K562 (cell line): ENCODE measurements at regions not wholly inside any gene's neighbourhood (a gene's known extent, or its start where the extent isn't known, plus 50 kb on each side); places are given as distances from the start of the nearest gene placed in this dataset.
A peak's percentile ranks its signal among the peaks of the same experiment; 100 is the strongest.

Experiments used
- ATF3 ChIP-seq, 2 experiments: fragments of 450-650 bp in 1 of 2; sonication (generic) in 1 of 2; formaldehyde crosslinking in 1 of 2; IDR thresholded peaks in 1 of 2; conservative IDR thresholded peaks in 1 of 2; 2 replicates each; pipeline versions ENCODE4 v1.6.1 to v1.8.1; 2016 to 2023; ENCODE audit warnings: mild to moderate bottlenecking in 2 of 2, moderate library complexity in 2 of 2, inconsistent platforms in 1 of 2, missing genetic modification reagents in 1 of 2
- CREM ChIP-seq: IDR thresholded peaks from 2 replicates; pipeline ENCODE4 v1.6.1; 2014; ENCODE audit warnings: antibody characterized with exemption, low read depth
- FUS ChIP-seq: fragments of 200-400 bp; formaldehyde crosslinking; optimal IDR thresholded peaks from 2 replicates; pipeline ENCODE3; 2017; ENCODE audit warnings: low read depth, low read length
- HDAC1 ChIP-seq, 2 experiments: fragments of 450-650 bp; IDR thresholded peaks; 2 replicates each; pipeline ENCODE4 v1.6.1; 2016 to 2017; ENCODE audit warnings: inconsistent platforms in 1 of 2, mild to moderate bottlenecking in 1 of 2, moderate library complexity in 1 of 2
- ILF3 ChIP-seq: fragments of 450-650 bp; IDR thresholded peaks from 2 replicates; pipeline ENCODE4 v1.6.1; 2018; ENCODE audit warnings: antibody characterized with exemption, mild to moderate bottlenecking, moderate library complexity, borderline replicate concordance
- IRF1 ChIP-seq: sonication (generic); formaldehyde crosslinking; IDR thresholded peaks from 2 replicates; pipeline ENCODE4 v1.8.0; 2022; ENCODE audit warnings: missing genetic modification reagents, mild to moderate bottlenecking, borderline replicate concordance
- POLR2AphosphoS5 ChIP-seq: IDR thresholded peaks from 2 replicates; pipeline ENCODE4 v1.6.1; 2011; ENCODE audit warnings: mild to moderate bottlenecking, low read depth, low read length, moderate library complexity; ENCODE audit not compliant: control insufficient read depth, insufficient read depth
- PURB ChIP-seq: sonication (generic); formaldehyde crosslinking; IDR thresholded peaks from 2 replicates; pipeline ENCODE4 v1.9.0; 2021; ENCODE audit warnings: low read depth, mild to moderate bottlenecking, missing genetic modification reagents
- PYGO2 ChIP-seq: fragments of 450-650 bp; IDR thresholded peaks from 2 replicates; pipeline ENCODE4 v1.6.1; 2016; ENCODE audit warnings: mild to moderate bottlenecking, missing genetic modification characterization, moderate library complexity, missing compliant biosample characterization
- RBM15 ChIP-seq: fragments of 200-400 bp; formaldehyde crosslinking; IDR thresholded peaks from 2 replicates; pipeline ENCODE4 v1.6.1; 2018; ENCODE audit warnings: mild to moderate bottlenecking, low read length, moderate library complexity; ENCODE audit not compliant: insufficient read depth
- ZBTB2 ChIP-seq: fragments of 450-650 bp; IDR thresholded peaks from 2 replicates; pipeline ENCODE4 v1.6.1; 2016; ENCODE audit warnings: antibody characterized with exemption
- TF ChIP-seq, protein P1 (sequence below): sonication (generic); formaldehyde crosslinking; IDR thresholded peaks from 2 replicates; pipeline ENCODE4 v1.8.0; 2023; ENCODE audit warnings: missing genetic modification reagents, mild to moderate bottlenecking, borderline replicate concordance
- TF ChIP-seq, protein P2 (sequence below): fragments of 250-450 bp; sonication (Bioruptor Pico); IDR thresholded peaks from 2 replicates; pipeline ENCODE4 v1.4.0; 2020; ENCODE audit warnings: mild to moderate bottlenecking, moderate library complexity

GRCh38 chr12:113649256-113649830 lies 177.7 kb upstream of the LHX5 start (continued):
- TF ChIP-seq, protein P1, sequence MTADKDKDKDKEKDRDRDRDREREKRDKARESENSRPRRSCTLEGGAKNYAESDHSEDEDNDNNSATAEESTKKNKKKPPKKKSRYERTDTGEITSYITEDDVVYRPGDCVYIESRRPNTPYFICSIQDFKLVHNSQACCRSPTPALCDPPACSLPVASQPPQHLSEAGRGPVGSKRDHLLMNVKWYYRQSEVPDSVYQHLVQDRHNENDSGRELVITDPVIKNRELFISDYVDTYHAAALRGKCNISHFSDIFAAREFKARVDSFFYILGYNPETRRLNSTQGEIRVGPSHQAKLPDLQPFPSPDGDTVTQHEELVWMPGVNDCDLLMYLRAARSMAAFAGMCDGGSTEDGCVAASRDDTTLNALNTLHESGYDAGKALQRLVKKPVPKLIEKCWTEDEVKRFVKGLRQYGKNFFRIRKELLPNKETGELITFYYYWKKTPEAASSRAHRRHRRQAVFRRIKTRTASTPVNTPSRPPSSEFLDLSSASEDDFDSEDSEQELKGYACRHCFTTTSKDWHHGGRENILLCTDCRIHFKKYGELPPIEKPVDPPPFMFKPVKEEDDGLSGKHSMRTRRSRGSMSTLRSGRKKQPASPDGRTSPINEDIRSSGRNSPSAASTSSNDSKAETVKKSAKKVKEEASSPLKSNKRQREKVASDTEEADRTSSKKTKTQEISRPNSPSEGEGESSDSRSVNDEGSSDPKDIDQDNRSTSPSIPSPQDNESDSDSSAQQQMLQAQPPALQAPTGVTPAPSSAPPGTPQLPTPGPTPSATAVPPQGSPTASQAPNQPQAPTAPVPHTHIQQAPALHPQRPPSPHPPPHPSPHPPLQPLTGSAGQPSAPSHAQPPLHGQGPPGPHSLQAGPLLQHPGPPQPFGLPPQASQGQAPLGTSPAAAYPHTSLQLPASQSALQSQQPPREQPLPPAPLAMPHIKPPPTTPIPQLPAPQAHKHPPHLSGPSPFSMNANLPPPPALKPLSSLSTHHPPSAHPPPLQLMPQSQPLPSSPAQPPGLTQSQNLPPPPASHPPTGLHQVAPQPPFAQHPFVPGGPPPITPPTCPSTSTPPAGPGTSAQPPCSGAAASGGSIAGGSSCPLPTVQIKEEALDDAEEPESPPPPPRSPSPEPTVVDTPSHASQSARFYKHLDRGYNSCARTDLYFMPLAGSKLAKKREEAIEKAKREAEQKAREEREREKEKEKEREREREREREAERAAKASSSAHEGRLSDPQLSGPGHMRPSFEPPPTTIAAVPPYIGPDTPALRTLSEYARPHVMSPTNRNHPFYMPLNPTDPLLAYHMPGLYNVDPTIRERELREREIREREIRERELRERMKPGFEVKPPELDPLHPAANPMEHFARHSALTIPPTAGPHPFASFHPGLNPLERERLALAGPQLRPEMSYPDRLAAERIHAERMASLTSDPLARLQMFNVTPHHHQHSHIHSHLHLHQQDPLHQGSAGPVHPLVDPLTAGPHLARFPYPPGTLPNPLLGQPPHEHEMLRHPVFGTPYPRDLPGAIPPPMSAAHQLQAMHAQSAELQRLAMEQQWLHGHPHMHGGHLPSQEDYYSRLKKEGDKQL, result no peak
- peak; percentile 76 for TF ChIP-seq CREM
- peak; percentile 98 for TF ChIP-seq POLR2AphosphoS5
- TF ChIP-seq ATF3 (IDR thresholded peaks at IDR 0.05), result peak; percentile 62; the same call in 1 of the 2 replicates
- peak; percentile 86 for TF ChIP-seq ATF3 (CRISPR knock-in tag; conservative IDR thresholded peaks at IDR 0.05)
- TF ChIP-seq PYGO2 (tag), result peak; percentile 94
- TF ChIP-seq ZBTB2, result peak; percentile 83
- TF ChIP-seq, protein P2, sequence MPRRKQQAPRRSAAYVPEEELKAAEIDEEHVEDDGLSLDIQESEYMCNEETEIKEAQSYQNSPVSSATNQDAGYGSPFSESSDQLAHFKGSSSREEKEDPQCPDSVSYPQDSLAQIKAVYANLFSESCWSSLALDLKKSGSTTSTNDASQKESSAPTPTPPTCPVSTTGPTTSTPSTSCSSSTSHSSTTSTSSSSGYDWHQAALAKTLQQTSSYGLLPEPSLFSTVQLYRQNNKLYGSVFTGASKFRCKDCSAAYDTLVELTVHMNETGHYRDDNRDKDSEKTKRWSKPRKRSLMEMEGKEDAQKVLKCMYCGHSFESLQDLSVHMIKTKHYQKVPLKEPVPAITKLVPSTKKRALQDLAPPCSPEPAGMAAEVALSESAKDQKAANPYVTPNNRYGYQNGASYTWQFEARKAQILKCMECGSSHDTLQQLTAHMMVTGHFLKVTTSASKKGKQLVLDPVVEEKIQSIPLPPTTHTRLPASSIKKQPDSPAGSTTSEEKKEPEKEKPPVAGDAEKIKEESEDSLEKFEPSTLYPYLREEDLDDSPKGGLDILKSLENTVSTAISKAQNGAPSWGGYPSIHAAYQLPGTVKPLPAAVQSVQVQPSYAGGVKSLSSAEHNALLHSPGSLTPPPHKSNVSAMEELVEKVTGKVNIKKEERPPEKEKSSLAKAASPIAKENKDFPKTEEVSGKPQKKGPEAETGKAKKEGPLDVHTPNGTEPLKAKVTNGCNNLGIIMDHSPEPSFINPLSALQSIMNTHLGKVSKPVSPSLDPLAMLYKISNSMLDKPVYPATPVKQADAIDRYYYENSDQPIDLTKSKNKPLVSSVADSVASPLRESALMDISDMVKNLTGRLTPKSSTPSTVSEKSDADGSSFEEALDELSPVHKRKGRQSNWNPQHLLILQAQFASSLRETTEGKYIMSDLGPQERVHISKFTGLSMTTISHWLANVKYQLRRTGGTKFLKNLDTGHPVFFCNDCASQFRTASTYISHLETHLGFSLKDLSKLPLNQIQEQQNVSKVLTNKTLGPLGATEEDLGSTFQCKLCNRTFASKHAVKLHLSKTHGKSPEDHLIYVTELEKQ (CRISPR knock-in tag), result peak; percentile 42; the same call in 1 of the 2 replicates
- peak; percentile 75; the same call in 1 of the 2 replicates for TF ChIP-seq ILF3
- no peak for TF ChIP-seq PURB
- 0 out of 2 replicates have a peak, but pooled peaks have one; percentile 59 for TF ChIP-seq IRF1
- TF ChIP-seq HDAC1 (IDR thresholded peaks at IDR 0.05), result peak; percentile 84 to 94; a peak in 3 of 4 replicates
- TF ChIP-seq RBM15, result no peak
- no peak for TF ChIP-seq FUS
